ENCODE measurements at regions not wholly inside any gene's neighbourhood (a gene's known extent, or its start where the extent isn't known, plus 50 kb on each side); places are given as distances from the start of the nearest gene placed in this dataset.

DNA sequence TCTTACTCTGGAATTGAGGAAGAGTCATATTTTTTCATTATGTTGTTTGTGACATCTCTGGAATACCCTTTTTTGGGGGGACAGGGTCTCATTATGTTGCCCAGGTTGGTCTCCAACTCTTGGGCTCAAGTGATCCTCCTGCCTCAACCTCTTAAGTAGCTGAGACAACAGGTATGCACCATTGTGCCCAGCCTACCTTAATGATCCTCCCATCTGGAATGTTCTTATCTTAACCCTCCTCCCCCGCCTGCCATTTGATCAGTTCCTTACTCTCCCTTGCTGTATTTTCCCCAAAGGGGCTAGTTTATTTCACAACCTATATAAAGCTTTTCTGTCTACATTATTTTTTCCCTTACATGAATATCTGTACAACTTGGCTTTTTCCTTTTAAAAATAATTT lies 594.7 kb downstream of the METTL15 start:
- Mint-ChIP-seq H3K4me1 (peaks cover 8% of the 10 kb centered on the region), H3K36me3 (ENCODE audit: low read depth) (no peaks in the 10 kb centered on the region), H3K4me3 (no peak overlapping the region), H3K27ac (no peak overlapping the region), H3K27me3 (ENCODE audit: low read depth) (peaks cover 6% of the 10 kb centered on the region), H3K9me3 (peaks cover 2% of the 10 kb centered on the region)
- TF ChIP-seq, protein P1, sequence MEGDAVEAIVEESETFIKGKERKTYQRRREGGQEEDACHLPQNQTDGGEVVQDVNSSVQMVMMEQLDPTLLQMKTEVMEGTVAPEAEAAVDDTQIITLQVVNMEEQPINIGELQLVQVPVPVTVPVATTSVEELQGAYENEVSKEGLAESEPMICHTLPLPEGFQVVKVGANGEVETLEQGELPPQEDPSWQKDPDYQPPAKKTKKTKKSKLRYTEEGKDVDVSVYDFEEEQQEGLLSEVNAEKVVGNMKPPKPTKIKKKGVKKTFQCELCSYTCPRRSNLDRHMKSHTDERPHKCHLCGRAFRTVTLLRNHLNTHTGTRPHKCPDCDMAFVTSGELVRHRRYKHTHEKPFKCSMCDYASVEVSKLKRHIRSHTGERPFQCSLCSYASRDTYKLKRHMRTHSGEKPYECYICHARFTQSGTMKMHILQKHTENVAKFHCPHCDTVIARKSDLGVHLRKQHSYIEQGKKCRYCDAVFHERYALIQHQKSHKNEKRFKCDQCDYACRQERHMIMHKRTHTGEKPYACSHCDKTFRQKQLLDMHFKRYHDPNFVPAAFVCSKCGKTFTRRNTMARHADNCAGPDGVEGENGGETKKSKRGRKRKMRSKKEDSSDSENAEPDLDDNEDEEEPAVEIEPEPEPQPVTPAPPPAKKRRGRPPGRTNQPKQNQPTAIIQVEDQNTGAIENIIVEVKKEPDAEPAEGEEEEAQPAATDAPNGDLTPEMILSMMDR (IDR thresholded peaks at IDR 0.05; ENCODE audit: unreplicated experiment in 3 of 3), result no peak

DNA sequence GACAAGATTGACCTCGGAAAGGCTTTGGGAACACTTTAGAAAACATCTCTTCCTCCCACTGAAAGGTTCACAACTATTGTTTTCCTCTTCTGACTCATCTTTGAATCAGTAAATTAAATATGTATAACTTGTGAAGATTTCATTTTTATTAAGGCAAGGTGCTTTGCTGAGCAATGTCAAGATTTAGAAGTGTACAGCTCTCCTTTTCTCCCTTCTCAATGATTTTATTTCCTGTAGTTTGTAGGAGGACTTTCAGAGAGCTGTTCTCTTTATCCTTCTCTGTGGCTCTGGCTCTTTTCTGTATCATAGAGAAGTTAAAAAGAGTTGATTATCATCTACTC lies 594.2 kb downstream of the METTL15 start:
- peaks cover 13% of the 10 kb centered on the region for H3K4me1 Mint-ChIP-seq
- TF ChIP-seq, protein P1 (IDR thresholded peaks at IDR 0.05; ENCODE audit: unreplicated experiment in 3 of 3), result no peak
- peaks cover 2% of the 10 kb centered on the region for H3K9me3 Mint-ChIP-seq
- peaks cover 7% of the 10 kb centered on the region for H3K27me3 Mint-ChIP-seq (ENCODE audit: low read depth)
- no peak overlapping the region for H3K27ac Mint-ChIP-seq
- no peaks in the 10 kb centered on the region for H3K36me3 Mint-ChIP-seq (ENCODE audit: low read depth)
- no peak overlapping the region for H3K4me3 Mint-ChIP-seq

DNA sequence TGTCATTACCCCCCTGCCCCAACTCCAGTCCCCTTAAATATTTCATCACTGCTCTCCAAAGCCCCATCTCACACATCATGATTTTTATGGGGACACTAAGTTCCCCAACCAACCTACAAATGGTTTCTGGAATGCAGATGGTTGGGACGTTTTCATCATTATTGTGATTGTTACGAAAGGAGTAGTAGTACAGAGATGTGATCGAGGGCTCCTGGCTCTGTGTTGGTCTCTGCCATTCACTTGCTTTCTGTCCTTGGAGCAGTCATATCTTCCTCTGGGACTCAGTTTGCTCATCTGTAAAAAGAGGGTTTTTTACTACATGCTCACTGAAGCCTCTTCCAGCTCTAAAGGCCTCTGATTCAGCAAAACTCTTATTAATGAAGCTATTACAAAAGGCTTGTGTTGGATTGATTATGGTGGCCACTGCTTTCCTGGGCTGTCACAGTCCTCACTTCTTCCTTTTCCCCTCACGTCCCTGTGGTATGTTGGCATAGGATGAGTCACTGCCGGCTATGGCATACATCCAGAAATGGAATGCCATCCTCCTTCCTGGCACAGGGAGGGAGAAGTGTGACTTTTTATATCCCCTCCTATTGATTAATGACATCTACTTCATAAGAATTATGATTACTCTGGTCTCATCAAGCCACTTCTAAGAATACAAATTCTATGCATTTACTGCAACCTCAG lies 593.7 kb downstream of the METTL15 start:
- Mint-ChIP-seq H3K9me3 (peaks cover 2% of the 10 kb centered on the region), H3K36me3 (ENCODE audit: low read depth) (no peaks in the 10 kb centered on the region)

DNA sequence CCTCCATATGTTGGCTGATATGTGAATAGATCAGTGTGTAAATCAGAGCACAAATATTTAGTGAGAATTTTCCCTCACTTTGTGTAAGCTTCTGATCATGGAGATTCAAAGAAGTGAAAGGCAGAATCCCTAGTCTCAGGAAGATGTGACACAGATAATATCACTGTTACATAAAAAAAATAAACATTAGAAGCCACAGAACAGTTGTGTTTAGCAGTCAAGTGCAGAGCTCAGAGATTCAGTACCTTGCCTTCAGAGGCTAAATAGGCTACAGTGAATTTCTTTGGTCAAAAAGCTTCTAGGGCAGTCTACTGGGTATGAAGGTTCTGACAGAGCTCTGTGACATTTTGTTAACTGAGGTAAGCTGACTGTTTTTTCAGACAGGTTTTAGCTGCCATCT lies 591.5 kb downstream of the METTL15 start:
- no peak overlapping the region for H3K4me3 Mint-ChIP-seq
- no peak overlapping the region for H3K27ac Mint-ChIP-seq
- peaks cover 18% of the 10 kb centered on the region for H3K4me1 Mint-ChIP-seq
- H3K9me3 Mint-ChIP-seq, result peaks cover 2% of the 10 kb centered on the region
- H3K36me3 Mint-ChIP-seq (ENCODE audit: low read depth), result no peaks in the 10 kb centered on the region
- H3K27me3 Mint-ChIP-seq (ENCODE audit: low read depth), result peaks cover 11% of the 10 kb centered on the region
- TF ChIP-seq, protein P1 (IDR thresholded peaks at IDR 0.05; ENCODE audit: unreplicated experiment in 3 of 3), result no peak

More for the DNA sequence above, 593.7 kb downstream of the METTL15 start:
- H3K27me3 Mint-ChIP-seq (ENCODE audit: low read depth), result peaks cover 7% of the 10 kb centered on the region
- no peak overlapping the region for H3K4me3 Mint-ChIP-seq
- TF ChIP-seq, protein P1 (IDR thresholded peaks at IDR 0.05; ENCODE audit: unreplicated experiment in 3 of 3), result no peak
- H3K27ac Mint-ChIP-seq, result no peak overlapping the region
- H3K4me1 Mint-ChIP-seq, result peaks cover 13% of the 10 kb centered on the region

- Mint-ChIP-seq H3K9me3 (peaks cover 2% of the 10 kb centered on the region), H3K4me1 (peaks cover 18% of the 10 kb centered on the region), H3K27me3 (ENCODE audit: low read depth) (peaks cover 11% of the 10 kb centered on the region), H3K27ac (peak overlapping the region in 1 of 3 experiments; percentile 35), H3K36me3 (ENCODE audit: low read depth) (no peaks in the 10 kb centered on the region), H3K4me3 (no peak overlapping the region)
- TF ChIP-seq, protein P1 (IDR thresholded peaks at IDR 0.05; ENCODE audit: unreplicated experiment in 3 of 3), result peak; percentile 62 to 86 (median 66)
Measured at GRCh38 chr11:28697920-28698827, 590.0 kb downstream of the METTL15 start.
